ENCODE measurements at regions not wholly inside any gene's neighbourhood (a gene's known extent, or its start where the extent isn't known, plus 50 kb on each side); places are given as distances from the start of the nearest gene placed in this dataset.
"Not testable (repeated sequence)": the region's sequence is repeated elsewhere in the genome, so short reads cannot be mapped to it uniquely, and the experiment has no call there.

- no peaks in the 10 kb centered on the region for H3K4me1 Mint-ChIP-seq
- ATAC-seq (no peak), DNase-seq (no peak)
- no peak overlapping the region for H3K4me3 Mint-ChIP-seq
- H3K36me3 Mint-ChIP-seq, result no peaks in the 10 kb centered on the region
- POLR2A ChIA-PET, result no interaction called here
- H3K27me3 Mint-ChIP-seq, result peaks cover 1 to 16% (median 8%) of the 10 kb centered on the region in 5 donors
- H3K9me3 Mint-ChIP-seq, result peaks cover 0 to 11% (median 2%) of the 10 kb centered on the region in 9 donors
- H3K27ac Mint-ChIP-seq, result no peak overlapping the region
These were observed 1091.7 kb upstream of the CELF2 start for GRCh38 chr10:9926003-9926402.

DNA sequence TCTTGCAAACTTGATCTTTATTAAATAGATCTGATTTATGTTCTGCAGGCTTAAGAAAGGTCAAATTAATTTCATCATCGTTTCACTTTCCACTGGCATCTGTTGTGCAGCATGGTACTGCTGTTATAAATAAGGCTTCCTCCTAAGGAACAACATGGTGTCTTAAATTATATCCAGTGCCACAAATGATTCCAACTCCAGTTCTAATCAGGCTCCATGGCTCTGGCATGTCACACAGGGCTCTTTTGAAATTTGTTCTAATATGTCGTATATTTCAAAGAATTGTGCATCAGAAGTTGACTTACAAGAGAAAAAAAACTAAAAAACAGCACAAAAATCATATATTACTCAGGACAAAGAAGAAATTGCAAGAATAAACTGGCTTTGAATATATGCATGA, 1090.8 kb upstream of the CELF2 start:
- H3K9me3 Mint-ChIP-seq, result peaks cover 0 to 11% (median 2%) of the 10 kb centered on the region in 9 donors
- DNase-seq, result no peak
- ATAC-seq, result no peak
- H3K36me3 Mint-ChIP-seq, result no peaks in the 10 kb centered on the region
- POLR2A ChIA-PET, result no interaction called here
- no peak overlapping the region for H3K27ac Mint-ChIP-seq
- H3K27me3 Mint-ChIP-seq, result peaks cover 1 to 16% (median 7%) of the 10 kb centered on the region in 5 donors
- no peaks in the 10 kb centered on the region for H3K4me1 Mint-ChIP-seq
- no peak overlapping the region for H3K4me3 Mint-ChIP-seq

DNA sequence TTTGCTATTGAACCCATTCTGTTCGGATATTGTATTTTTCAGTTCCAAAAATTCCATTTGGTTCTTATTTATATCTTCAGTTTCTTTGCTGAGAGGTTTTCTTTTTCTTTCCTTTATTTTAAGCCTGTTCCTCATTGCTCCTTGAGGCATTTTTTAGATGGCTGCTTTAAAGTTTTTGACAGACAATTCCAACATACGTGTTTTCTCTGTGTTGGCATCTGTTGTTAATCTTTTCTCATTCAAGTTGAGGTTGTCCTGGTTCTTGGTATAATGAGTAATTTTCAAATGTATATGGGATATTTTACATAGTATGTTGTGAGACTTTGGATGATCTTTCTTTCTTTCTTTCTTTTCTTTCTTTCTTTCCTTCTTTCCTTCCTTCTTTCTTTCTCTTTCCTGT, 1078.0 kb upstream of the CELF2 start:
- POLR2A ChIA-PET, result no interaction called here
- peaks cover 0 to 17% (median 0%) of the 10 kb centered on the region in 5 donors for H3K27me3 Mint-ChIP-seq
- H3K27ac Mint-ChIP-seq, result no peak overlapping the region
- no peak for ATAC-seq
- no peaks in the 10 kb centered on the region for H3K36me3 Mint-ChIP-seq
- H3K9me3 Mint-ChIP-seq, result peaks cover 0 to 5% (median 0%) of the 10 kb centered on the region in 9 donors
- DNase-seq, result no peak
- H3K4me3 Mint-ChIP-seq, result no peak overlapping the region
- H3K4me1 Mint-ChIP-seq, result no peaks in the 10 kb centered on the region

DNA sequence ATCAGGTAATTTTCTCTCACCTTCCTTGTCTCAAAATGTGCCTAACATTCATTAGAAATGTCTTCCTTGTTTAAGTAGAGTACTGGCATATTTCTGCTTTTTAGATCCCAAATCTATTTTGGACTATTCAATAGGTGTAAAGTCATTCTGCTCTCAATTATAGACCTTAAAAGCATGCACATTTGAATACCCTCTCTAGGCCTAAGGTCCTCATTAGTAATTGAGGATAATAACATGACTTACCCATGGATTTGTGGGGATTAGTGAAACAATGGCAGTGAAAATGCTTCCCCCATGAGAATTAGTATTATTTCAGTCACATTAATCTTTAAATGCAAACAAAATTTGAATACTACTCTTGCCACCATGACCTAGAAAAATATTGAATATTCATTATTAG, 1073.0 kb upstream of the CELF2 start:
- Mint-ChIP-seq H3K4me3 (no peak overlapping the region), H3K9me3 (peaks cover 0 to 9% (median 0%) of the 10 kb centered on the region in 9 donors)
- ATAC-seq, result no peak

DNA sequence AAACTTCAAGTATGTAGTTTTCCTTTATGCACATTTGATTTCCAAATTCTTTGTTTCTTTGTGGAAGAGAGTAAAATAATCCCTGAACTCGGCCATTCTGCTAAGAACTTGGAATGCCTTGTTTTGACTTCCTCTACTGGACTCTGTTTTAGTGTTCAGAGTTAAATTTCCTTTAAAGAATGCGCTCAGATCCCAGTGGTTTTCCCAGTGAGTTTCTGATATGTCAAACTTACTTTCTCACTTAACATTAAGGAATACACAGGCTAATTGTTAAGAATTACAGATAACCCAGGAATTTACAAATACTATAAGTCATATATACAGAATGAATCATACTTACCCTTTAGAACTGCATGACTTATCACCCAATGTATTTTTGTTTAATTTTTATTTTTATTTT, 1067.6 kb upstream of the CELF2 start:
- DNase-seq, result no peak
- POLR2A ChIA-PET, result no interaction called here
- Mint-ChIP-seq H3K4me3 (no peak overlapping the region), H3K9me3 (peaks cover 0 to 8% (median 0%) of the 10 kb centered on the region in 9 donors), H3K27me3 (peaks cover 0 to 11% (median 5%) of the 10 kb centered on the region in 5 donors), H3K36me3 (no peaks in the 10 kb centered on the region), H3K4me1 (no peaks in the 10 kb centered on the region), H3K27ac (no peak overlapping the region)
- no peak for ATAC-seq

More for the DNA sequence above, 1073.0 kb upstream of the CELF2 start:
- no peaks in the 10 kb centered on the region for H3K36me3 Mint-ChIP-seq
- DNase-seq, result no peak
- POLR2A ChIA-PET, result no interaction called here
- H3K27ac Mint-ChIP-seq, result no peak overlapping the region
- H3K4me1 Mint-ChIP-seq, result no peaks in the 10 kb centered on the region
- H3K27me3 Mint-ChIP-seq, result peaks cover 0 to 21% (median 5%) of the 10 kb centered on the region in 5 donors

DNA sequence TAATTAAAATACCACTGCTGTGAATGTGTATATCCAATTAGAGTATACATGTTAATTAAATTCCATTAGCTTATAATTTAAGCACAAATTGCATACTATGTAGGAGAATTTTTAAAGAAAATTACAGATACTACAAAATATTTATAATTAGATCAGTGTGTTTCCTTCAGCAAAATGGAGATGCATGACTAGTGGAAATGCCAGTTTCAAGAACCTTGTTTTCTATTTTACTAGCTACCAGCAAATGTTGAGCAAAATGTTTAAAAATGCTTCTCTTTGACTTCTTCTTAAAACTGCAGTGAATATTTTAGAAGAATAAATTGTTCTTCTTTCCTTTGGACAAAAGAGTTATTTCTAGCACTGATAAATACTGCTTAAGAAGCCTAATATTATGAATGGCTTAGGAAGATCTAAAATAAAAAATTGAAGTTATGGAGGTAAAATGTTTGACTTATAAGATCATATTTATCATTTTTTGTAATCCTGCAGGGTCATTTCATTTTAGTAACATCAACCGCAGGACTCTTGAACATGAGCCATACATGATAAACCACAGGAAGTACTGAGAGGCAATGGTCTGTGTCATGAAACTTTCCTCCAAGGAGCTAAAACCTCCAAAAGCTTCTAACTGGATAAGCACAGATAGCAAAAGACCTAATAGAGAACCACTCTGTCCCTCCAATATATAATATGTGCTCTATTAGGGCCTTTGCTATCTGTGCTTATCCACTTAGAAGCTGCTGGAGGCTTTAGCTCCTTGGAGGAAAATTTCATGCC, 1066.0 kb upstream of the CELF2 start:
- DNase-seq (no peak), ATAC-seq (no peak)
- peaks cover 0 to 6% (median 0%) of the 10 kb centered on the region in 9 donors for H3K9me3 Mint-ChIP-seq
- H3K36me3 Mint-ChIP-seq, result no peaks in the 10 kb centered on the region
- POLR2A ChIA-PET, result no interaction called here
- H3K27me3 Mint-ChIP-seq, result peaks cover 0 to 12% (median 2%) of the 10 kb centered on the region in 5 donors
- H3K4me3 Mint-ChIP-seq, result no peak overlapping the region
- no peak overlapping the region for H3K27ac Mint-ChIP-seq
- H3K4me1 Mint-ChIP-seq, result no peaks in the 10 kb centered on the region

DNA sequence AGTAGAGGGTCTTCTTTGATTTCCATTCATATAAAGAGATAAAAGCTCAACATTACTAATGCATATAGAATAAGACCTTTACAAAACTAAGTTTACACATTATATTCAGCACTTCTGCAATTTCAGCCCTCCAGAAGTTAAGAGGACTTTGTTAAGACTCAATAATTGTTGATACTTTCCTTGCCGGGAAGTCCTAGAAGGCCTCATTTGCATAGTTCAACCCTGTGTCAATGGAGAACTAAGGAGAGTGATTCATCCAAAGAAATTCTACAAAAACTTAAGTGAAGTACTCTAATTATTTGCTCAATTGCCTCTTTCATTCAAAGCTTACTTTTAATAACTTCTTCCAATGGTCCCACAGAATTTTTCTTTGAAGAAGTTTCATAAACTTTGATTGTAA, 1060.3 kb upstream of the CELF2 start:
- DNase-seq (no peak), ATAC-seq (no peak)
- H3K4me1 Mint-ChIP-seq, result no peaks in the 10 kb centered on the region
- no peak overlapping the region for H3K27ac Mint-ChIP-seq
- H3K27me3 Mint-ChIP-seq, result peaks cover 0 to 15% (median 0%) of the 10 kb centered on the region in 5 donors
- peaks cover 0 to 10% (median 2%) of the 10 kb centered on the region in 9 donors for H3K9me3 Mint-ChIP-seq
- POLR2A ChIA-PET, result no interaction called here
- no peak overlapping the region for H3K4me3 Mint-ChIP-seq
- peaks cover 0 to 4% (median 0%) of the 10 kb centered on the region in 3 donors for H3K36me3 Mint-ChIP-seq

- H3K9me3 Mint-ChIP-seq, POLR2A ChIA-PET, H3K36me3 Mint-ChIP-seq, ATAC-seq, H3K4me1 Mint-ChIP-seq, DNase-seq, H3K4me3 Mint-ChIP-seq, H3K27ac Mint-ChIP-seq: not testable (repeated sequence)
- H3K27me3 Mint-ChIP-seq, result peaks cover 0 to 11% (median 0%) of the 10 kb centered on the region in 5 donors
These were observed 1059.8 kb upstream of the CELF2 start for GRCh38 chr10:9957876-9958275.

DNA sequence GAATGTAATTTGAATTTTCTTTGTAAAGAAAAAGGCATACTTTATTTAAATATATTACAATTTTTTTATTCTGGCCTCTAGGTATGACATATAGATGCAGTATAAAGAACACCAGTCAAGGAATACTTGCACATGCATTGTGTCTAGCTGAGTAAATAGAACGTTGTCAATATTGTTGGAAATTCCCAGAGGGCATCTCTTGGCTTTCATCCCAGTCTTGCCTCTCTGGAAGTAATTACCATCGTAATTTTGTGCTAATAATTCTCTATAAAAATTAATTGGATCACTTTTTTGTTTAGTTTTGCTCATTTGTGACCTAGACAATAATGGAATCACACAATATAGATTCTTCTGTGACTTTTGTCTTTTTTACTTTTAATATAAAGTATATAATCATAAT, 1052.3 kb upstream of the CELF2 start:
- no peaks in the 10 kb centered on the region for H3K36me3 Mint-ChIP-seq

DNA sequence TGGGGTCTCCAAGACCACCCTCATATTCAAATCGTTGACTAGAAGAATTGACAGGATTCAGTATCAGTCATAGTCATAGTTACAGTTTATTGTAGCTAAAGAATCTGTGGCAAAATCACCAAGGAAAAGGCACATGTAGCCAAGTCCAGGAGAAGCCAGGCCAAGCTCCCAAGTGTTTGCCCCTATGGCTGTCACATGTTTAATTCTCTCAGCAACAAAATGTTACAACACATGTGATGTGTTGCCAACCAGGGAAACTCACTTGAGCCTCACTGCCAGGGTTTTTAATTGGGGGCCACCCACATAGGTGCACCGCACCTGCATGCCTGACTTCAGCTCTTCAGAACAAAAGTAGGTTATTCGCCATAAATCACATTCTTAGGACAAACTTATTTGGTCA, 1030.9 kb upstream of the CELF2 start:
- peaks cover 0 to 9% (median 0%) of the 10 kb centered on the region in 3 donors for H3K36me3 Mint-ChIP-seq
- no peaks in the 10 kb centered on the region for H3K4me1 Mint-ChIP-seq
- no peaks in the 10 kb centered on the region for H3K27me3 Mint-ChIP-seq
- H3K9me3 Mint-ChIP-seq, result peaks cover 0 to 15% (median 7%) of the 10 kb centered on the region in 9 donors
- no peak for ATAC-seq
- POLR2A ChIA-PET, result no interaction called here
- no peak overlapping the region for H3K4me3 Mint-ChIP-seq
- H3K27ac Mint-ChIP-seq, result no peak overlapping the region
- no peak for DNase-seq

More for the DNA sequence above, 1052.3 kb upstream of the CELF2 start:
- Mint-ChIP-seq H3K4me3 (no peak overlapping the region), H3K4me1 (no peaks in the 10 kb centered on the region), H3K9me3 (peaks cover 0 to 8% (median 0%) of the 10 kb centered on the region in 9 donors), H3K27me3 (no peaks in the 10 kb centered on the region), H3K27ac (no peak overlapping the region)
- DNase-seq (no peak), ATAC-seq (no peak)
- POLR2A ChIA-PET, result no interaction called here

GRCh38 chr10:9987197-9987596, 1030.5 kb upstream of the CELF2 start:
- H3K9me3 Mint-ChIP-seq, result peaks cover 0 to 15% (median 7%) of the 10 kb centered on the region in 9 donors
- no peaks in the 10 kb centered on the region for H3K4me1 Mint-ChIP-seq
- H3K4me3 Mint-ChIP-seq, result no peak overlapping the region
- peaks cover 0 to 9% (median 0%) of the 10 kb centered on the region in 3 donors for H3K36me3 Mint-ChIP-seq
- ATAC-seq (no peak), DNase-seq (no peak)
- POLR2A ChIA-PET, result no interaction called here
- H3K27me3 Mint-ChIP-seq, result no peaks in the 10 kb centered on the region
- no peak overlapping the region for H3K27ac Mint-ChIP-seq

DNA sequence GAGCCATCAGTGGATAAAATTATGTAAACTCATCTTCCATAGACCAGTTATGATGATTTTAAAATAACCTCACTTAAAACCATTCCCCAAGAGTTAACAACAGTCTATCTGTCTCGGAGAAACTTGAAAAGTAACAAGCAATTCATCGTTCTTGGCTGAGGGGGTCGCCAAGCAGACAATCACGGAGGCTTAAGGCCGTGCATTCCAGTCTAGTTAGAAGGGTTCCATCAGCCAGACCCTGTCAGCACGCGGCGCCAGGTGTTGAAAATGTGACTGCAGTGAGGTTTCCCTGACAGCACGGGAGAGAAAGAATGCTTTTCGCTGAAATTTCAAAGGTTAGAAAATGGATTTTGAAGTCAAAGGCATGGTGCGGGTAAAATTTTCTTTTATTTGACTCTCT, 1025.0 kb upstream of the CELF2 start:
- no peak for DNase-seq
- Mint-ChIP-seq H3K27me3 (no peaks in the 10 kb centered on the region), H3K27ac (no peak overlapping the region), H3K4me3 (no peak overlapping the region), H3K9me3 (no peaks in the 10 kb centered on the region), H3K4me1 (no peaks in the 10 kb centered on the region), H3K36me3 (no peaks in the 10 kb centered on the region)
- POLR2A ChIA-PET, result no interaction called here
- ATAC-seq, result no peak

- Mint-ChIP-seq H3K4me1 (no peaks in the 10 kb centered on the region), H3K27ac (no peak overlapping the region), H3K4me3 (no peak overlapping the region), H3K27me3 (no peaks in the 10 kb centered on the region), H3K36me3 (no peaks in the 10 kb centered on the region), H3K9me3 (peaks cover 0 to 5% (median 0%) of the 10 kb centered on the region in 9 donors)
- ATAC-seq, result no peak
- no peak for DNase-seq
- POLR2A ChIA-PET, result no interaction called here
These were observed 1023.5 kb upstream of the CELF2 start for GRCh38 chr10:9994131-9994530.

GRCh38 chr10:9999627-10000026, 1018.0 kb upstream of the CELF2 start:
- POLR2A ChIA-PET, result no interaction called here
- no peak overlapping the region for H3K4me3 Mint-ChIP-seq
- peaks cover 0 to 5% (median 0%) of the 10 kb centered on the region in 9 donors for H3K9me3 Mint-ChIP-seq
- no peak overlapping the region for H3K27ac Mint-ChIP-seq
- H3K4me1 Mint-ChIP-seq, result no peaks in the 10 kb centered on the region
- peaks cover 0 to 3% (median 0%) of the 10 kb centered on the region in 5 donors for H3K27me3 Mint-ChIP-seq
- DNase-seq (no peak), ATAC-seq (no peak)
- no peaks in the 10 kb centered on the region for H3K36me3 Mint-ChIP-seq

All from naive thymus-derived CD8-positive, alpha-beta T cell (primary cell).